Urothelium cell line (cell line): ENCODE measurements at regions not wholly inside any gene's neighbourhood (a gene's known extent, or its start where the extent isn't known, plus 50 kb on each side); places are given as distances from the start of the nearest gene placed in this dataset.

Source experiments
- DNase-seq: peaks from one replicate; pipeline ENCODE4 v3.0.0; 2011; ENCODE audit warnings: low spot score, mixed read lengths
- FAIRE-seq: peaks from 2 replicates; lab custom pipeline; 2011; peaks lifted over from hg19 to GRCh38; lab: Jason Lieb, UNC

DNA sequence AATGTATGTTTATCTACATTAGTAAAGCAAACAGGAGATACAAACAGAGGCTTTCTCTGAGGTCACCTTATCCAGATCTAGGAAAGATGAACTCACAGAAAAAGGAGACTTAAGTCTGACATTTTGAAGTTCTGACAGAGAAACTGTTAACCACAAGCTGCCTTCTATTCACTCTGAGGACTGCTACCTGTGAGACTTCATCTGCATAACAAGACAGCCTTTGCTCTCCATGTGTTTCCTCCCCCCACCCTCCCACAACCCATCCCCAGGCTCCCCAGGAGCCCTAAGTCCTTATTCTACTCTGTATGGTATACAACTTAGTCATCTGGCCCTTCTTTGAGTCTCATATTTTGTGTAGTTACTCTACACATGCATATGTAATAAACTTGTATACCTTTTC, 699.0 kb downstream of the FGF9 start:
- DNase-seq (no peak), FAIRE-seq (no peak)

DNA sequence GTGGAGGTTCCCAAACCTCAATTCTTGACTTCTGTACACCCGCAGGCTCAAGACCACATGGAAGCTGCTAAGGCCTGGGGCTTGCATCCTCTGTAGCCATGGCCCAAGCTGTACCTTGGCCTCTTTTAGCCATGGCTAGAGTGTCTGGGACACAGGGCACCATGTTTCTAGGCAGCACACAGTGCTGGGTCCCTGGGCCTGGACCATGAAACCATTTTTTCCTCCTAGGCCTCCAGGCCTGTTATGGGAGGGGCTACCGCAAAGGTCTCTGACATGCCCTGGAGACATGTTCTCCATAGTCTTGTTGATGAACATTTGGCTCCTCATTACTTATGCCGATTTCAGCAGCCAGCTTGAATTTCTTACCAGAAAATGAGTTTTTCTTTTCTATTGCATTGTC, 701.4 kb downstream of the FGF9 start:
- no peak for FAIRE-seq

DNA sequence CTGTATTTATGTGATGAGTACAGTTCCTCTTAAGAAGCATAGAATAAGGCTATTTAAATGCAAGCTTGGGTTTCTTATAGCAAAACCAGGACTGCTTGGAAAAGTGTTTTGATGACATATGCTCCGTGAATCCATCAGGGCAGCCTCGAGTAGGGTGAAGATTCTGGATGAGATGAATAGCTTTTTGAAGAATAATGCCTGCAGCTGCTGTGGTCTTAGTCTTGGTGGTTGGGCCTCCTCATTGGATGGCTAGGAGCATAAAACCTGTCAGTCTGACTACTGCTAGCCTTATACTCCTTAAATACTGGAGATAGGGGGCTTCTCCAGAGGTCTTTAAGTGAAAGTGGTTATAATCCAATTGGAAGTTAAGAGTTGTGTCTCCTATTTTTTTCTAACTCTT, 704.3 kb downstream of the FGF9 start:
- FAIRE-seq (no peak), DNase-seq (no peak)

More for the DNA sequence above, 701.4 kb downstream of the FGF9 start:
- no peak for DNase-seq

DNA sequence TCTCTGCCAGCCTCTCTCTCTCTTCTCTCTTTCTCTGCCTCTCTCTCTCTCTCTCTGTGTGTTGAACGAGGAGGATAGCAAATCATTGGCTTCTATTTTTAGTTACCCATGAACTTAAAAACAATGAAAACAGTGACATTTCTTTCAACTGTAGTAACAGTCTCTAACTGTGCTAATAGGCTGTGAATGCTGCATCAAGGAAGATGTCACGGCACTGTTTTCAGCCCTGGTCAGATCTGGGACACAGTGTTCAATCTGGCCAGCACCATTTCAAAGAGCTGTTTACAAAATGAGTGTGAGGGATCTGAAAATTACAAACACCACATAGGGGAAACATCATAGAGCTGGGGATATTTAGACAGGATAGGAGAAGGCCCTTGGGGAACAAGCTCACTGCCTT, 717.0 kb downstream of the FGF9 start:
- FAIRE-seq, result no peak
- DNase-seq, result no peak

DNA sequence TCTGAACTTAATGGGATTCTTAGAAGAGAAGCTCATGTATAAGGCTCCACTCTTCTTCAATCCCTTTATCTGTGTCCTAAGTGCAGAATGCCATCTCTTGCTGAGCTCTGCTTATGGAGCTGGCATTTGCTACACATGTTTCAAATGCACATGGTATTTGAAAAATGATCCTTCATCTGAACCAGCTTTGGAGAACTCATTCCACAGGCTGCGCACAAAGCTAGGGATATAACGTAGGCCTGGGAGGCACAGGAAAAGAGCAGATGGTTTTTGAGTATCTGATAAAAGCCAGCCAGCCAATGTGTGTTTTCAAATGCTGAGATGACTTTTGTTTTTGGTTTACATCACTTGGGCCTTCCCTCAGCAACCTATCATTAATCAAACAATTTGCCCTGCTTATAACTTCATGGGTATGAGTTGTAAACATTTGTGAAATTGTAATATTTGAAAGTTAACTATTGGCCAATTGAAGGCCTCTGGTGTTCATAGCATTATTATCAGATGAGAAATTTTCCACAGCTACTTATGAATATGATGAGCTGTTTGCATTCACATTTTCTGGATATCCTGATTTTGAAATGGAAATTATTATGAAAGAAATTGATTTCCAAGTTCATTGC, 729.0 kb downstream of the FGF9 start:
- no peak for FAIRE-seq
- DNase-seq, result no peak

DNA sequence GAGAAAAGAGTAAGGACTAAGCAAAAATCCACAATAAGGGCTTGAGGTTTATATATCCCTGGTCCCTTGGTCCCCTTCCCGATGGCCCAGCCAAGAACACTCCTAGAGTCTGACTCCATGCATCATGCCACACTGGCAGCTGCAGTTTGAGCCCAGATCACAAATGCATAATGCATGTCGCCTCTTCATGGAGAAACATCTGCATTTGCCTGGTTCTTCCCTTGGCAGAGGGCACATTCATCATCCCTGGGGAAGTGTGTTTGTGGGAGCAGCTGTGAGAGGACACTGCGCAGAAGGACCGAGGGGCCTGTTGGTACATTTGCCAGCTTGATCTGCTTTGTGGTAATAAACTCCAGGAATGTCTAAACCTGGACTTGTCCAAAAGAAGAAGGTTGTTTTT, 731.8 kb downstream of the FGF9 start:
- FAIRE-seq, result no peak
- no peak for DNase-seq

DNA sequence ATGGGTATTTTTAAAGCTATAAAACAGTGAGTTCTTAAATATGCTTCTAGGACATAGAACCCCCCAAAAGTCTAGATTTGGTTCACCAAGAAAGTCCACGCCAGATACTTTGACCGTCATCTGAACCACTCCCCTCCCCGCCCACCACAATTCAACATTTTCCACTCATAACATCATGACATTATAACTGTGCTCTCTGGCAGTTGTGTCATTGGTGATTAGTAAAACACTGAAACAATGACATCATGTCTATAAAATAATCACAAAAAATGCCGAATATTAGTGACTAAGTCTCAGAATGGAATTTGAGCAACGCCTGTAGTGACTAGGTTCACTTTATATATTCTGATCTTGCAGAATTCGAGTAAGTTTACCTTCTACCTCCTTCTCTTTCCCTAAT, 732.3 kb downstream of the FGF9 start:
- DNase-seq, result no peak
- no peak for FAIRE-seq

DNA sequence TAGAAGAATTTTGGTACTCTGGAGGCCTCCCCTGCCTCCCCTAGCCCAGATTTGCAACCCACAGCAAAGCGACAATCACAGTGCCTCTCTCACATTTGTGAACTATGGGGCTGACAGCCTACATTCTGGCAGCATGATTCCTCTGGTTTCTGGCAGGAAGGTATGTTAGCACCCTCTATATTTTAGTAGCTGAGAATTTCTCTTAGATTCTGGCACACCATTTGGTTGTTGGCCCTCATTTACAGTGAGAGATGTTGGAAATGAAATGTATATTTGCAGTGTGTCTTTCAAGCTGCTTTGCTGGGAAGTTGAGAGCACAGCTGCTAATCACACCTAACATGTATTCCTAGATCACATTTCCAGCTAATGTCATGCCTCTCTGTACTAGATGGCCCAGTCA, 735.0 kb downstream of the FGF9 start:
- no peak for FAIRE-seq
- DNase-seq, result no peak

DNA sequence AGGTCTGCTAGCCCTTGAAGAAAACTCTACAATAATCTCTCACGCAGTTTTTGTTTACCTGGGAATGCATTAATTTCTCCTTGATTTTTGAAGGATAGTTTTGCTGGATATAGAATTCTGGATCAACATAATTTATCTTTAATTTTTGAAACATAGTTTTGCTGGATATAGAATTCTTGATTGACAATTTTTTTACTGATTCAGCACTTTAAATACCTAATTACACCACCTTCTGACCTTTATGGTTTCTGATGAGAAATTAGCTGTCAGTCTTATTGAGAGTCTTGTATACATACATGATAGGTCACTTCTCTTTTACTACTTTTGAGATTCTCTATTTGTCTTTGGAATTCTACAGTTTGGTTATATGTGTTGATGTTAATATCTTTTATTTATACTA, 741.6 kb downstream of the FGF9 start:
- DNase-seq (no peak), FAIRE-seq (no peak)

DNA sequence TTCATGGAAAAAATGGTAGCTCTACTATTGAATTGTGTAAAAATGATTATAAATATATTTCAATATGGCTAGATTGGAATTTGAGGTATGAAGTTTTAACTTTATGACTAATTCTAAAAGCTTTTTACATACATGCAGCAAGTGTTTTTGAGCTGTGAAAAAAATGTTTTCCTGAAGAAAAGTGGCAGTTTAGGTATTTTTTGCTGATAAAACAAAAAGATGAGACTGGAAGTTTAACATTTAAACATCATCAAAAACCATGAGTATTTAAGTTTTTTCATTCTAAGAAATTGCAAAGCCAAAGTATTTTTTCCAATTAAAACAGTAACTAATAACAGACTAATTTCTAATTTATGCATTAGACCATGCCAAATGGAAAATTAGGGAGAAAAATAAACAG, 751.1 kb downstream of the FGF9 start:
- no peak for FAIRE-seq
- no peak for DNase-seq

DNA sequence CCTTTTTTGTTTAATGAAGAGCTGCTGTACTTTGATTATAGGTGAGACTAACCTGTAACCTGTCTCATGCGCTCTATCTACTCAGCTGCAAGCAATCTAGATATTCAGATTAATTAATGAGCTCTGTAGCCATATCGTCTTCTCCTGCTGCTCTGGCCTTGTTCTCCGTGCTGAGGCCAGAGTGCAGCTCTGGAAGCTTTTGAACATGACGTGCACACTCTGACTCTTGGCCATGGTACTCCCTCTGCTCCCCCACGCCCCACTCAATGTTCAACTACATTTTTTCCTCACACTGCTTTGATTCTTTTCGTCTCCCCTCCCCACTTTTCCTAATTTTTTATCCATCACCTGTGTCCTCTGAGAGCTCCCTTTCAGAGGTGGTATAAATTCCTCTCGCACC, 751.8 kb downstream of the FGF9 start:
- FAIRE-seq (no peak), DNase-seq (no peak)

DNA sequence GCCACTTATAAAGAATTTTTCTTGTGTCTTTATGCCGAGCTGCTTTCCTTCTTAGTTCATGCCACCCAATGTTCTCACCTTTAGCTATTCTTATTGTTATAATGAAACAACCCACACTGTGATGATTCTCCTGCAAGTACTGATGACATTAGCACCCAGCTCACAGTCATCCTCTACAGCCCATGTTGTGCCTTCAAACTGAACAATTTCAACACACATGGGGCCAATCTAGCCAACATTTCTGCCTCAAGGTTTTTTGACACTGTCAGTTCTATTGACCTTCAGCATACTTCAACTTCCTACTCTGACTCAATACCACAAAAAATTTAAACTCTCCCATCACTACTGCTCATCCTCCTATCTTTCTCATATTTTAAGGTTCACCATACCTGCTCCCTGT, 752.4 kb downstream of the FGF9 start:
- FAIRE-seq, result no peak

DNA sequence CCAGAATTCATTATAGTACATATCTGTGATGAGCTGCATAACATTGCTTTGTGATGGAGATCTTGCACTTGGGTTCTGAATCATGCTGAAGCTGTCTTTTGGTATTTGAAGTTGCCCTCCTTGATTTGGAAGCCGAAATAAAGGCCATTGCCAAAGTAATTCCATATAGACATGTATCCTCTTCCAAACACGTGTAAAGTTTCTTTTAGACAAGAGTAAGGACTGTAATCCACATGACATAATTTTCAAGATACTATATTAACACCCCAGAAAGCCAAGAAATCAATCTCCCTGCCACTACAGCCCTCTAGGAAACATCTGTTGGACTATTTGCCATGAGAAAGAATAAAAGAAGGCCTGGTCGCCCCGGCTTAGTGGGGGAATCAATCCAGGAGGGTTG, 754.2 kb downstream of the FGF9 start:
- DNase-seq (no peak), FAIRE-seq (no peak)

More for the DNA sequence above, 752.4 kb downstream of the FGF9 start:
- DNase-seq, result no peak

DNA sequence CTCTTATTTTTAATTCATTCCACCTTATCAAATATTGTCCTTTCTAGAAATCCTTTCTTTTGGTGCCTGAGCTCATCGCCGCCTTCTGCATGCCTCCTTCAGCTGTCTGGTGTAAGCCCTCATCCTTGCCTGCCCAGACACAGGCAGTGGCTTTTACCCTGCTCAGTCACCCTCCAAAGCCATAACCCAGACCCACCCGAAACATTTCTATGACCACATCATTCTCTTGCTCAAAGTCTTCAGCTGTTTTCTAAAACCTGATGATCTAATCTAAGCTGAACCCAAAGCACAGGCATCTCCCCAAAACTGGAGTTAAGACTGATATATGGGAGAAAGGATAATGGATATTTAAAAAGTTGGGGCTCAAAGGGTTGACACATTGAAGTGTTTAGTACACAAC, 753.7 kb upstream of the SGCG start:
- DNase-seq (no peak), FAIRE-seq (no peak)

DNA sequence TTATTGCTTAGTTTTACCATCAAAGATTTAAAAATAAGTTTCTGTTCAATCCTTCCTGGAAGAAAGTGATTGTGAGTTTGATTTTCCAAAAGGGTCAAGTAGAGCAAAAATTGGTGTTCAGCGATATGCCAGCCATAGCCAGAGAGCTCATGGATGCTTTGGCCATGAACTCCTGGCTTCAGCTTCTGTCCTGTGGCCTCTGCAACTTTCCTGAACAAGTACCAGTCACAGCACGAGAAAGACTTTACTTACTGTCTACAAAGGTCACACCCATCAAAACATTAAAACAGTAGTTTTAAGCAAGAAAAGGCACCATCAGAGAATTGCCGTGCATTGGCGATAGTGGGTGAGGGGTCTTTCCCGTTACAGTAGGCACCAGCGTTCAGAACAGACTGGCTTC, 753.0 kb upstream of the SGCG start:
- FAIRE-seq (no peak), DNase-seq (no peak)

DNA sequence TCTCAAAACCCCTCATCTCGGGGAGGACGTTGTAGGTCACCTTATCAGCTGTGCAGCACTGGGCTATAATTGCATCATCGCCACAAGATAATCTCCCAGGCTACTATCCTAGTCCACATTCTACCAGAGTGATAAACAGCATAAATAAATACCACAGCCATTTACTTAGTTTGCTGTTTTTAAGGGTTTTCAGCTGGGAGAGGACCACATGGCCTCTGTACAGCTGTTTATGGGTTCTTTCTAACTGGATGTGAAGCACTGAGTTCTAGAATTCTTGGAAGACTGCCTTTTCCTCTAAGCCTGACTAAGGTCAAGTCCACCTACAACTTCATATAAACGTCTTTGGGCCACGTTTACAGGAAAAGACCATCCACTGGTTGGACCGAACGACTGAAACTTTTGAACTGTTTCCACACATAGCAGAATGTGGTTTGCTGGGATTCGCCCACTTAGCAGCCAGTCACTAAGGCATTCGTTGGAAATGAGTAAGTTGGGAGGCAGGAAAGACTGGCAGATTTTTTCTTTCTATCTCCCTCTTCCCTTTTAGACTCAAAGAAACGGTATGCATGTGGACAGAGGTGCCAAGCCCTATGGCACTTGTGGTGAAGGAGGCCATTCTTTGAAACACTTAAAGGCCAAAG, 752.5 kb upstream of the SGCG start:
- DNase-seq (no peak), FAIRE-seq (no peak)

DNA sequence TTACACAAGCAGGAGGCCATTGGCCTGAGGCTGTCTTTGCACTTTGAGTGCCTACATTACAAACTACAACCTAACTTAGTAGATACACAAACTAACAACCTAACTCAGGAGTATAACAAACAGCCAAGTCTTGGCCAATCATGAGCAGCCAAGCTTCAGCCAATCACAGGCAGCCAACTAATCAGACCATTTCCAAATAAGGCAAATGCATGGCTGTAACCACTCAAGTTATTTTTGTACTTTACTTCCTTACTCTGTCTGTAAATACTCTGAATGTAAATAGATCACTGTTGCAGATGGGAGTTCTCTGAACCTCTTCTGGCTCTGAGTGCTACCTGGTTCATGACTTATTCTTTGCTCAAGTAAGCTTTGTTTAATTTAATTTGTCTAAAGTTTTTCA, 748.1 kb upstream of the SGCG start:
- DNase-seq (no peak), FAIRE-seq (no peak)

DNA sequence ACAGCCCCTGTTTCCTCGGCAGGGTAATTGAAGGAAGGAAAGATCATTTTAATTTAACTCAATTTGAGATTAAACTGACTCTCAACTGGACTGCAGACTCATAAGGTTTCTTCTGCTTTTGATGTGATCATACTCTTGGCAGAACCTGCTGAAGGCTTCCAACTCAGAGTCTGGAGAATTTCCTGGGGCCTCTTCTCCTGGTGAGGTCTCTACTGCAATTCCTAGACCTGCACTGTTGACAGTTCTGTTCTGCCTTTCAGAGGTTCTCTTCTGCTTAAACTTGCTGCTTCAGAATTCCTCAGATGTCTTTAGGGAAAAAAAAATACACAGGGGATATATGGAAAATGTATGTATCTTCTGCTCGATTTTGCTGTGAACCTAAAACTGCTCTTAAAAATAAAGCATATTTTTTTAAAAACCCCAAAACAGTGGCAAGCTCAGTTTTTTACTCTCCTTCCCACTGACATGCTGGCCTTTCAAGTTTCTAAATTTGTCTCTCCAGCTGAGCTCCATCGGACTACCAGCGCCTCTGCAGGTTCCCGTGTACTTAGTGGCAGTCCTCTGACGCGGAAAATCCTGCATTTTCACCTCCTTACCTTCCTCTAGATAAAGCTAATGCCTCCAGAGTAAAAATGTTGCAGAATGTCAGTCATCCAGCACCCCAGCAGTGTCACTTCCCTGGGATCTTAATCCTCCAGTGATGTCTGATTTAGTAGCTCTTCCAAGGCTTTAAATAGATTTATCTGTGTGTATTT, 733.5 kb upstream of the SGCG start:
- no peak for DNase-seq
- no peak for FAIRE-seq

DNA sequence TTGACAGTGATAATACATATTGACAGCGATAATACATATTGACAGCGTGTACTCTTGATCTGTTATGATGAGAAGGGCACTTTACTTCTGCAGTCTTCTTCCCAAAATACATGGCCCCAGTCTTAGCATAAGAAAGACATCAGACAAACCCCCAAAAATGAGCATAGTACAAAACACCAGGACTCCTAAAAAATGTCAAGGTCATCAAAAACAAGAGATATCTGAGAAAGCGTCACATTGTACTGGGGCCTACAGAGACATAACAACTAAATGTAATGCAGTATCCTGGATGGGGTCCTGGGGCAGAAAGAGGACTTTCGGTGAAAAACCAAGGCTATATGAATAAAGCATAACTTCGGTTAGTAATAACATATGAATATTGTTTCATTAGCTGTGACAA, 731.5 kb upstream of the SGCG start:
- no peak for DNase-seq
- no peak for FAIRE-seq

DNA sequence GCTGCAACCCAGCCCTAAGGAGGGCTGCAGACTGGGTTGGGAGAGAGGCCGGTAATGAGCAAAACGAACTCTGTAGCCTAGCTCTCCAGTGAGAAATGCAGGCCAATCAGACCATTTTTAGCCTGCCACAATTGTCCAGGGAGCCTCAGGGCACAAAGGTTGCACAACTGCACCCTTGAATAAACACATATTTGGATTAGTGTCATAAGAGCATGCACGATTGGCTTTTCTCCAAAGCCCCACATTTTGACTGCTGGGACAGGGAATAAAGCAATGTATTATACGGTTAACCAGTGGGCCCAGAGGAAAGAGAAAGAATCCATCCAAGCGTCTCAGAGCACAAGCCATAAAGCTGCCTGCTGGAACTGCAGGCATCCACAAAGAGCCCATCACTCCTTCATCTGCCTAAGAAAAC, 729.4 kb upstream of the SGCG start:
- FAIRE-seq (no peak), DNase-seq (no peak)

DNA sequence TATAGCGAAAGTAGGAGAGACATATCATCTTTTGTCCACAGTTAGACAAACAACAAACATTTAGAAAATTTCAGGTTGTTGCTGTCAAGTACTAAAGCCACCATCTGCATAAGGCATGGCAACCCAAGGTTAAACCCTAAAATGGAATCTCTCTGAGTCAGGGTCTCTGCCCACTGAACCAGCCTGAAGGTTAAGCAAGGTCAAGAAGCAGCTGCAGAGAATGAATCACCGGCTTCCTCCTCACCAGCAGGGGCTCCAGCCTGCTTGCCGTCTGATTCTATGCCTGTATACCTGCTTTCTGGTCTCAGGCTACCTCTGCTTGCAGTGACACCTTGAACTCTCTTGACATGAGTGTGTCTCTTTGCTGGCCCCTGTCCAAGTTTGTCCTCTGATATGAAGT, 726.2 kb upstream of the SGCG start:
- no peak for FAIRE-seq
- DNase-seq, result peak; percentile 64

DNA sequence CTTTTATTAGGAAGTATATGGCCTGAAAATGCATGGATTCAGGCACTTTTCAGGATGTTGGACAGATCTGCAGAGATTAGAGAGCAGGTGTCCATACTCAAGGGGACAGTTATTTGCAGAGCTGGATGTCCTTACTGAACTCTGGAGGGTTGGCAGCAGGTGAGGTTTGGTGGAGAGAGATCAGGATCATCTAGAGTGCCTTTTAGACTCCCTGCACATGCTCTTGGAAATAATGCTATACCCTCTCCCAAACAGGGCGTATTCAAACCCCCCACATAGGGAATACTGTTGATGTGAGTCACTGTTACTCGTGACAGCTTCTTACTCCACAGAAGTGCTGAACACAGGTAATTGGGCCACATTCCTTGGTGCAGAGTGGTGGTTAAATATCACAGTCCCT, 725.7 kb upstream of the SGCG start:
- no peak for FAIRE-seq
- peak; percentile 46 for DNase-seq
